SK-N-MC (cell line): ENCODE measurements at regions not wholly inside any gene's neighbourhood (a gene's known extent, or its start where the extent isn't known, plus 50 kb on each side); places are given as distances from the start of the nearest gene placed in this dataset.

ENCODE experiments used
- EZH2 ChIP-seq: fragments of 200-600 bp; sonication (generic); IDR thresholded peaks from one replicate; pipeline ENCODE4 v1.6.1; 2017; ENCODE audit warnings: antibody characterized with exemption
- POLR2AphosphoS5 ChIP-seq: IDR thresholded peaks from 2 replicates; pipeline ENCODE4 v1.6.1; 2012; ENCODE audit warnings: mild to moderate bottlenecking, low read depth, low read length, borderline replicate concordance

GRCh38 chr4:3699678-3700077, 66.5 kb upstream of the ADRA2C start:
- TF ChIP-seq POLR2AphosphoS5 = no peak
- no peak for TF ChIP-seq EZH2
